ENCODE measurements at regions not wholly inside any gene's neighbourhood (a gene's known extent, or its start where the extent isn't known, plus 50 kb on each side); places are given as distances from the start of the nearest gene placed in this dataset.

- Histone ChIP-seq H3K4me3 (ENCODE audit: low read depth, low read length) (no peak overlapping the region), H3K18ac (ENCODE audit: low read length) (no peak overlapping the region), H3K27me3 (ENCODE audit: insufficient read depth, low read length) (no peaks in the 10 kb centered on the region), H3K9me3 (ENCODE audit: insufficient read depth, low read depth, low read length) (peaks cover 3% of the 10 kb centered on the region), H3K36me3 (ENCODE audit: control insufficient read depth in 1 of 2, insufficient read depth in 2 of 2, low read length in 2 of 2) (no peaks in the 10 kb centered on the region), H3K4me1 (ENCODE audit: control insufficient read depth in 1 of 2, insufficient read depth in 2 of 2, low read length in 2 of 2) (no peaks in the 10 kb centered on the region), H4K8ac (ENCODE audit: low read depth, low read length) (no peak overlapping the region), H4K12ac (ENCODE audit: low read depth, low read length) (no peak overlapping the region), H3K79me1 (ENCODE audit: low read length) (no peaks in the 10 kb centered on the region), H3K27ac (ENCODE audit: low read depth, low read length) (no peak overlapping the region), H2AK5ac (ENCODE audit: low read length) (no peak overlapping the region), H3K4me2 (ENCODE audit: low read length) (no peak overlapping the region), H3K23ac (ENCODE audit: low read length) (no peak overlapping the region), H3K14ac (ENCODE audit: low read length) (no peak overlapping the region), H2AFZ (ENCODE audit: insufficient read depth, low read length, poor library complexity) (no peak overlapping the region), H2BK5ac (ENCODE audit: low read depth, low read length, poor library complexity) (no peak overlapping the region), H2BK12ac (ENCODE audit: low read length) (no peak overlapping the region), H3K4ac (ENCODE audit: low read depth, low read length) (no peak overlapping the region), H3K79me2 (ENCODE audit: control insufficient read depth, insufficient read depth, low read length, poor library complexity) (no peaks in the 10 kb centered on the region), H2BK120ac (ENCODE audit: insufficient read depth, low read length, poor library complexity) (no peak overlapping the region), H4K91ac (ENCODE audit: low read depth, low read length) (no peak overlapping the region), H3K9ac (ENCODE audit: low read length) (no peak overlapping the region)
- DNase-seq, result no peak
These were observed 217.7 kb upstream of the TMEFF2 start for GRCh38 chr2:192412394-192412793.

- Histone ChIP-seq H2BK5ac (ENCODE audit: low read depth, low read length, poor library complexity) (no peak overlapping the region), H3K9ac (ENCODE audit: low read length) (no peak overlapping the region), H4K91ac (ENCODE audit: low read depth, low read length) (no peak overlapping the region), H2BK12ac (ENCODE audit: low read length) (no peak overlapping the region), H2BK120ac (ENCODE audit: insufficient read depth, low read length, poor library complexity) (no peak overlapping the region), H3K4me1 (ENCODE audit: control insufficient read depth in 1 of 2, insufficient read depth in 2 of 2, low read length in 2 of 2) (no peaks in the 10 kb centered on the region), H3K27me3 (ENCODE audit: insufficient read depth, low read length) (no peaks in the 10 kb centered on the region), H3K23ac (ENCODE audit: low read length) (no peak overlapping the region), H2AFZ (ENCODE audit: insufficient read depth, low read length, poor library complexity) (no peak overlapping the region), H3K14ac (ENCODE audit: low read length) (no peak overlapping the region), H3K4me3 (ENCODE audit: low read depth, low read length) (no peak overlapping the region), H3K4ac (ENCODE audit: low read depth, low read length) (no peak overlapping the region), H3K79me2 (ENCODE audit: control insufficient read depth, insufficient read depth, low read length, poor library complexity) (no peaks in the 10 kb centered on the region), H4K12ac (ENCODE audit: low read depth, low read length) (no peak overlapping the region), H3K9me3 (ENCODE audit: insufficient read depth, low read depth, low read length) (peaks cover 3% of the 10 kb centered on the region), H3K79me1 (ENCODE audit: low read length) (no peaks in the 10 kb centered on the region), H4K8ac (ENCODE audit: low read depth, low read length) (no peak overlapping the region), H3K27ac (ENCODE audit: low read depth, low read length) (no peak overlapping the region), H3K4me2 (ENCODE audit: low read length) (no peak overlapping the region), H2AK5ac (ENCODE audit: low read length) (no peak overlapping the region), H3K36me3 (ENCODE audit: control insufficient read depth in 1 of 2, insufficient read depth in 2 of 2, low read length in 2 of 2) (no peaks in the 10 kb centered on the region), H3K18ac (ENCODE audit: low read length) (no peak overlapping the region)
- no CpG with 5 or more reads among the region's 1 CpG for WGBS (ENCODE audit: extremely low coverage, insufficient coverage, insufficient read length)
- no peak for DNase-seq
These were observed 217.0 kb upstream of the TMEFF2 start for GRCh38 chr2:192411755-192412154.

- H2BK120ac ChIP-seq (ENCODE audit: insufficient read depth, low read length, poor library complexity), result no peak overlapping the region
- H3K9me3 ChIP-seq (ENCODE audit: insufficient read depth, low read depth, low read length), result peaks cover 3% of the 10 kb centered on the region
- H3K23ac ChIP-seq (ENCODE audit: low read length), result no peak overlapping the region
- H3K18ac ChIP-seq (ENCODE audit: low read length), result no peak overlapping the region
- no peak overlapping the region for H4K12ac ChIP-seq (ENCODE audit: low read depth, low read length)
- no peak overlapping the region for H3K4me2 ChIP-seq (ENCODE audit: low read length)
- no peak overlapping the region for H3K27ac ChIP-seq (ENCODE audit: low read depth, low read length)
- H2BK12ac ChIP-seq (ENCODE audit: low read length), result no peak overlapping the region
- no peaks in the 10 kb centered on the region for H3K4me1 ChIP-seq (ENCODE audit: control insufficient read depth in 1 of 2, insufficient read depth in 2 of 2, low read length in 2 of 2)
- H3K27me3 ChIP-seq (ENCODE audit: insufficient read depth, low read length), result no peaks in the 10 kb centered on the region
- DNase-seq, result no peak
- H3K4me3 ChIP-seq (ENCODE audit: low read depth, low read length), result no peak overlapping the region
- no peak overlapping the region for H4K8ac ChIP-seq (ENCODE audit: low read depth, low read length)
- no peak overlapping the region for H3K14ac ChIP-seq (ENCODE audit: low read length)
- H3K4ac ChIP-seq (ENCODE audit: low read depth, low read length), result no peak overlapping the region
- H4K91ac ChIP-seq (ENCODE audit: low read depth, low read length), result no peak overlapping the region
- no peak overlapping the region for H3K9ac ChIP-seq (ENCODE audit: low read length)
- no peak overlapping the region for H2AK5ac ChIP-seq (ENCODE audit: low read length)
- no peak overlapping the region for H2AFZ ChIP-seq (ENCODE audit: insufficient read depth, low read length, poor library complexity)
- no peaks in the 10 kb centered on the region for H3K79me2 ChIP-seq (ENCODE audit: control insufficient read depth, insufficient read depth, low read length, poor library complexity)
- H3K79me1 ChIP-seq (ENCODE audit: low read length), result no peaks in the 10 kb centered on the region
- no peak overlapping the region for H2BK5ac ChIP-seq (ENCODE audit: low read depth, low read length, poor library complexity)
- H3K36me3 ChIP-seq (ENCODE audit: control insufficient read depth in 1 of 2, insufficient read depth in 2 of 2, low read length in 2 of 2), result no peaks in the 10 kb centered on the region
These were observed 215.6 kb upstream of the TMEFF2 start for GRCh38 chr2:192410319-192410718.

GRCh38 chr2:192407692-192408091, 213.0 kb upstream of the TMEFF2 start:
- no peak overlapping the region for H2BK12ac ChIP-seq (ENCODE audit: low read length)
- H4K12ac ChIP-seq (ENCODE audit: low read depth, low read length), result no peak overlapping the region
- H2BK120ac ChIP-seq (ENCODE audit: insufficient read depth, low read length, poor library complexity), result no peak overlapping the region
- no peak overlapping the region for H3K27ac ChIP-seq (ENCODE audit: low read depth, low read length)
- no peak overlapping the region for H3K14ac ChIP-seq (ENCODE audit: low read length)
- no peak overlapping the region for H3K18ac ChIP-seq (ENCODE audit: low read length)
- H3K79me2 ChIP-seq (ENCODE audit: control insufficient read depth, insufficient read depth, low read length, poor library complexity), result no peaks in the 10 kb centered on the region
- no peaks in the 10 kb centered on the region for H3K4me1 ChIP-seq (ENCODE audit: control insufficient read depth in 1 of 2, insufficient read depth in 2 of 2, low read length in 2 of 2)
- no peaks in the 10 kb centered on the region for H3K9me3 ChIP-seq (ENCODE audit: insufficient read depth, low read depth, low read length)
- H2AFZ ChIP-seq (ENCODE audit: insufficient read depth, low read length, poor library complexity), result no peak overlapping the region
- H3K9ac ChIP-seq (ENCODE audit: low read length), result no peak overlapping the region
- H3K4ac ChIP-seq (ENCODE audit: low read depth, low read length), result no peak overlapping the region
- no peak overlapping the region for H3K23ac ChIP-seq (ENCODE audit: low read length)
- no peak overlapping the region for H3K4me2 ChIP-seq (ENCODE audit: low read length)
- no peak overlapping the region for H4K8ac ChIP-seq (ENCODE audit: low read depth, low read length)
- no peak overlapping the region for H2BK5ac ChIP-seq (ENCODE audit: low read depth, low read length, poor library complexity)
- WGBS (ENCODE audit: extremely low coverage, insufficient coverage, insufficient read length), result no CpG with 5 or more reads among the region's 5 CpGs
- no peak for DNase-seq
- no peak overlapping the region for H4K91ac ChIP-seq (ENCODE audit: low read depth, low read length)
- H2AK5ac ChIP-seq (ENCODE audit: low read length), result no peak overlapping the region
- no peaks in the 10 kb centered on the region for H3K79me1 ChIP-seq (ENCODE audit: low read length)
- H3K4me3 ChIP-seq (ENCODE audit: low read depth, low read length), result no peak overlapping the region
- no peaks in the 10 kb centered on the region for H3K27me3 ChIP-seq (ENCODE audit: insufficient read depth, low read length)
- no peaks in the 10 kb centered on the region for H3K36me3 ChIP-seq (ENCODE audit: control insufficient read depth in 1 of 2, insufficient read depth in 2 of 2, low read length in 2 of 2)

- Histone ChIP-seq H3K4me1 (ENCODE audit: control insufficient read depth in 1 of 2, insufficient read depth in 2 of 2, low read length in 2 of 2) (no peaks in the 10 kb centered on the region), H3K9me3 (ENCODE audit: insufficient read depth, low read depth, low read length) (no peaks in the 10 kb centered on the region), H2BK12ac (ENCODE audit: low read length) (no peak overlapping the region), H3K27me3 (ENCODE audit: insufficient read depth, low read length) (no peaks in the 10 kb centered on the region), H3K9ac (ENCODE audit: low read length) (no peak overlapping the region), H2BK5ac (ENCODE audit: low read depth, low read length, poor library complexity) (no peak overlapping the region), H2BK120ac (ENCODE audit: insufficient read depth, low read length, poor library complexity) (no peak overlapping the region), H2AK5ac (ENCODE audit: low read length) (no peak overlapping the region), H3K4ac (ENCODE audit: low read depth, low read length) (no peak overlapping the region), H3K23ac (ENCODE audit: low read length) (no peak overlapping the region), H3K79me1 (ENCODE audit: low read length) (no peaks in the 10 kb centered on the region), H3K4me3 (ENCODE audit: low read depth, low read length) (no peak overlapping the region), H4K12ac (ENCODE audit: low read depth, low read length) (no peak overlapping the region), H3K79me2 (ENCODE audit: control insufficient read depth, insufficient read depth, low read length, poor library complexity) (no peaks in the 10 kb centered on the region), H2AFZ (ENCODE audit: insufficient read depth, low read length, poor library complexity) (no peak overlapping the region), H3K36me3 (ENCODE audit: control insufficient read depth in 1 of 2, insufficient read depth in 2 of 2, low read length in 2 of 2) (no peaks in the 10 kb centered on the region), H3K18ac (ENCODE audit: low read length) (no peak overlapping the region), H3K27ac (ENCODE audit: low read depth, low read length) (no peak overlapping the region), H3K14ac (ENCODE audit: low read length) (no peak overlapping the region), H4K91ac (ENCODE audit: low read depth, low read length) (no peak overlapping the region), H3K4me2 (ENCODE audit: low read length) (no peak overlapping the region), H4K8ac (ENCODE audit: low read depth, low read length) (no peak overlapping the region)
- no peak for DNase-seq
- no CpG with 5 or more reads among the region's 6 CpGs for WGBS (ENCODE audit: extremely low coverage, insufficient coverage, insufficient read length)
These were observed 203.5 kb upstream of the TMEFF2 start for GRCh38 chr2:192398236-192398635.

Data from trophoblast cell (in vitro differentiated cells and primary cell).